Hepatocyte (in vitro differentiated cells): ENCODE measurements at regions not wholly inside any gene's neighbourhood (a gene's known extent, or its start where the extent isn't known, plus 50 kb on each side); places are given as distances from the start of the nearest gene placed in this dataset.

Source experiments
- CTCF ChIP-seq: fragments of 200-600 bp; sonication (generic); IDR thresholded peaks from 2 replicates; pipeline ENCODE4 v1.5.1; 2016; ENCODE audit warnings: antibody characterized with exemption, mild to moderate bottlenecking; ENCODE audit not compliant: poor library complexity
- EZH2 ChIP-seq: fragments of 200-600 bp; sonication (generic); IDR thresholded peaks from 2 replicates; pipeline ENCODE4 v1.6.1; 2016; ENCODE audit warnings: antibody characterized with exemption, mild to moderate bottlenecking, borderline replicate concordance

GRCh38 chr6:27126815-27127537, 120.5 kb upstream of the PRSS16 start:
- TF ChIP-seq CTCF = peak; percentile 92
- no peak for TF ChIP-seq EZH2
